ENCODE measurements at regions not wholly inside any gene's neighbourhood (a gene's known extent, or its start where the extent isn't known, plus 50 kb on each side); places are given as distances from the start of the nearest gene placed in this dataset.

DNA sequence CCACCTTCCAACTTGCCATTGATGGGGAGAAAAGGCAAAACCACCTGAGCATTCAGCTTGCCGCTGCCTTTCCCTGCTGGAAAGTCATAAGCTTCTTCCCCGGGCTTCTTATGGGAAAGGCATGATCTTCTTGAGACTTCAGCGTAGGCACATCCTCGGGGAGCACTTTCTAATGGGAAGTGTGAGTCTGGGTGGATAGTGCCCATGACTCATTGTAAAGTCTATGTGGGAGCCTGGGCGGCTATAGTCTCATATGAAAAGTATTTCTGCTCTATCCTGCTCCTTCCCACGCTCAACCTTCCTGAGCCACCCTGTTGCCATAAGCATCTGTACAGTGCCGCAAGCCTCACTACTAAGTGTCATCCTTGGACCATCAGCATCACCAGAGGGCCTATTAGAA is 309.9 kb upstream of the THBS1 start:
- Histone ChIP-seq H3K4me1 (replicated peaks in 1 of 4; ENCODE audit: control insufficient read depth in 3 of 4, insufficient read depth in 4 of 4, low read length in 3 of 4) (no peaks in the 10 kb centered on the region; a peak in 1 of 7 replicates), H3K23me2 (ENCODE audit: low read depth, low read length) (no peaks in the 10 kb centered on the region), H2AFZ (ENCODE audit: low read length) (no peak overlapping the region), H3K14ac (ENCODE audit: insufficient read length) (no peak overlapping the region), H2AK5ac (ENCODE audit: low read depth, low read length) (no peak overlapping the region), H2BK12ac (ENCODE audit: low read depth, low read length) (no peak overlapping the region), H2BK15ac (ENCODE audit: low read length) (no peak overlapping the region), H4K20me1 (replicated peaks in 1 of 2; ENCODE audit: control insufficient read depth in 1 of 2, insufficient read depth in 2 of 2, low read length in 2 of 2) (no peaks in the 10 kb centered on the region), H3K18ac (ENCODE audit: extremely low read depth, low read length) (no peak overlapping the region), H2BK120ac (replicated peaks; ENCODE audit: low read depth, low read length) (no peak overlapping the region), H3K4ac (replicated peaks; ENCODE audit: insufficient read length, low read depth, low read length) (no peak overlapping the region), H2BK5ac (ENCODE audit: low read depth, low read length) (no peak overlapping the region), H3K9ac (replicated peaks in 1 of 4; ENCODE audit: extremely low read depth in 1 of 4, low read depth in 3 of 4, low read length in 3 of 4) (no peak overlapping the region), H4K91ac (replicated peaks; ENCODE audit: insufficient read length, low read length) (no peak overlapping the region), H4K8ac (ENCODE audit: extremely low read depth, insufficient read depth, low read length) (no peak overlapping the region), H3K27ac (ENCODE audit: low read depth, low read length) (no peak overlapping the region), H3K4me3 (ENCODE audit: extremely low read depth in 1 of 4, insufficient read depth in 2 of 4, low read depth in 3 of 4, low read length in 4 of 4) (no peak overlapping the region), H4K5ac (ENCODE audit: insufficient read length, low read depth, low read length) (no peak overlapping the region), H3K4me2 (ENCODE audit: insufficient read depth in 1 of 2, low read depth in 2 of 2, low read length in 2 of 2) (no peak overlapping the region), H3K23ac (ENCODE audit: insufficient read length) (no peak overlapping the region), H2BK20ac (ENCODE audit: low read length) (no peak overlapping the region), H3K9me3 (ENCODE audit: insufficient read depth in 2 of 2, low read depth in 1 of 2, low read length in 1 of 2) (no peaks in the 10 kb centered on the region), H3K27me3 (replicated peaks in 1 of 4; ENCODE audit: control insufficient read depth in 3 of 4, extremely low read depth in 1 of 4, insufficient read depth in 3 of 4, low read length in 3 of 4) (no peaks in the 10 kb centered on the region), H3K56ac (replicated peaks; ENCODE audit: insufficient read length, low read depth, low read length) (no peak overlapping the region), H3K79me2 (ENCODE audit: control insufficient read depth in 1 of 2, insufficient read depth in 2 of 2, low read length in 2 of 2) (no peaks in the 10 kb centered on the region), H3K79me1 (ENCODE audit: low read depth, low read length) (no peaks in the 10 kb centered on the region), H3K36me3 (ENCODE audit: control insufficient read depth in 2 of 4, insufficient read depth in 4 of 4, low read length in 3 of 4) (no peaks in the 10 kb centered on the region)
- no peak for DNase-seq (ENCODE audit: low read depth in 1 of 2, low spot score in 2 of 2)
- POLR2A ChIA-PET (ENCODE audit: partially characterized antibody), result no interaction called here
- WGBS, 2 experiments (ENCODE audit: extremely low coverage in 1 of 2, insufficient coverage in 1 of 2, insufficient read length in 1 of 2, insufficient replicate concordance in 2 of 2, low coverage in 1 of 2, low lambda C conversion rate in 2 of 2, missing lambda C conversion rate in 1 of 2), result 92% methylated on average over 7 of the region's 7 CpGs; no CpG with 5 or more reads in 1 of the 2 experiments
- no peak for TF ChIP-seq KDM4A (IDR thresholded peaks at IDR 0.05; ENCODE audit: low read depth, low read length, severe bottlenecking)
- no peak for TF ChIP-seq SP4 (IDR thresholded peaks at IDR 0.05; ENCODE audit: low read length)
- TF ChIP-seq KDM1A (IDR thresholded peaks at IDR 0.05; ENCODE audit: borderline replicate concordance, low read length), result no peak
- no peak for TF ChIP-seq SUZ12 (IDR thresholded peaks at IDR 0.05; ENCODE audit: low read length)
- no peak for TF ChIP-seq KDM5A (IDR thresholded peaks at IDR 0.05; ENCODE audit: low read length)
- TF ChIP-seq EZH2 (IDR thresholded peaks at IDR 0.05; ENCODE audit: low read depth, low read length, severe bottlenecking), result no peak
- TF ChIP-seq BACH1 (IDR thresholded peaks at IDR 0.05; ENCODE audit: low read length), result no peak
- FAIRE-seq, result no peak
- CTCF ChIA-PET (ENCODE audit: partially characterized antibody), result interaction anchor here (0.5 to 0.8 kb wide), 2 partner anchors 10 to 180 kb away, joined by 3 read pairs; no protein-coding TSS in a partner anchor
